Superior temporal gyrus (tissue), 1 donor: ENCODE measurements at regions not wholly inside any gene's neighbourhood (a gene's known extent, or its start where the extent isn't known, plus 50 kb on each side); places are given as distances from the start of the nearest gene placed in this dataset.
A peak's percentile ranks its signal among the peaks of the same experiment; 100 is the strongest.
"Not testable (repeated sequence)": the region's sequence is repeated elsewhere in the genome, so short reads cannot be mapped to it uniquely, and the experiment has no call there.

ENCODE experiments used
- DNase-seq: peaks from one replicate; pipeline ENCODE4 v3.0.0-alpha.2; 2016; ENCODE audit errors: extremely low spot score

DNA sequence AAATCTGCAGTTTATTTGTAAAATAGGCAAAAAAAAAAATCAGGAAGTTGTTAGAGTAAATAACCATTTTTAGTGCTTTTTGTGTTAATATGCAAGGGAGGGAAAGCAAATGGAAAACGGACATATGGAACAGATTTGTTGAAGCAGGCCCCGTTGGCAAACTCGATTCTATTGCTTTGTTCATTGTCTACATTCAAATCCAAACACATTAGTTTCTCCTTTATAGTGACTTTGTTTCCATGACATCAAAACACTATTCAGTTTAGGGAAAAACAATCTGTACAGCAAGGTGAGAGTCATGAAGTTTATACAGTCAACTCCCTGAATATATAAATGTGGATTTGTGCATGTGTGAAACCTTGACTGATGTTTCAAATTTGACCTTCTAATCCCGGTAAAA lies 142.2 kb downstream of the FAM47A start:
- DNase-seq = no peak

GRCh38 chrX:33987458-33987857 lies 144.7 kb downstream of the FAM47A start:
- DNase-seq = no peak

DNA sequence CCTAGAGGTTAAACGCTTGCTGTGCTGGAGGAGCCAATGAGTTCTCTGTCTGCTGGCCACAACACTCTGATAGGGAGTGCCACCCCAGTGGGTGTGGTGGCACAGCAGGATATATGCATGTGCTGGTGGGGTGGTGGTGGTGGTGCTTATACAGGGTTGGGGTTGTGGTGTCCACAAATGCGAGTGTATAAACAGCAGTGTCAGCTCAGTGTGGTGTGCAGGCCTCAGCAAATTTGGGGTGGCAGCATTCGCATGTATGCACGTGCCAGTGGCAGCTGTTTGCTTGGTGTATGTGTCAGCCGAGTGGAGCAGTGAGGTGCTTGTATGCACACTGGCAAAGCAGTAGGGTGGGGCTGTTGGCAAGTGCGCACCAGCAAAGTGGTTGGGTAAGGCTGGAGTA lies 157.4 kb downstream of the FAM47A start:
- no peak for DNase-seq

DNA sequence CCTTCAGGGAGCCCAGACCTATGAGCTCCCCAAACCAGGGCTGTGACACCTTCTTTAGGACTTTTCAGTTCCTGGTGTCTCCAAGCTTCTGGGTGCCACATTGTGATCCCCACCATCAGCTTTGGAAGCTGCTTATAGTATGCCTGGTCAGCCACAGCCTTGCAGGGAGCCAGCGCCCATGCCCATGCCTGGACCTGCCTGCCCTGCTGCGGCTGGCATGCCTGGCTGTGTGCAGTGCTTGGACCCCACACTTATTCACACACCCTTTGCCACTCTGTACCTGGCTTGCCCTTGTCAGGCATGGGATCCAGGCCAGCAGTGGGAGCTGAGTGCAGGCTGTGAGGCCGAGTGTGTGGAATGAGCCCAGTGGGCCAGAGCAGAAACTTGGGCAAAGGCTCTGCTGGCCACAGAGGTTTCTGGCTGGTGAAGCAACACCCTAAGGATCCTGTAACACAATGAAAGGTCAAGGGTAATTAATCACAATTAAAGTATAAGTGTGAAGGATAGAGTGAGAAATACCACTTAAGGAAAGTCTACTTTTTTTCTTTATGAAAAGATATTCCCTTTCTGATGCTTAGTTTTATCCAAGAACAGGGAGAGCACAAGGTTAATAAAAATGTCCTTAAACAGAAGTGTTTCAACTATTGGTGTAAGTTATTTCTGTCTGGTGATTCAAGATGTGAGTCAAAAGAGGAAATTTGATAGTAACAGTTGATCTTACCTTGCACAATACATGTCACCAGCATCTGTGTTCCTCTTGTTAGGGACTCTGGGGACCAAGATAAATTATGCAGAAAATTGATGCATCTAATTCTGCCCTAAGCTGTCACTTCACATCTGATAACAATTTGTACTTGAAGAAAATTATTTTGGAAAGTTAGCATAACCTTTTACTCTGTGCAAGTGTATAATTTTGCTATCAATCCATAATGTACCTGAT lies 161.8 kb downstream of the FAM47A start:
- DNase-seq = no peak

- no peak for DNase-seq
Observed at GRCh38 chrX:33969105-33969504, 163.0 kb downstream of the FAM47A start.

DNA sequence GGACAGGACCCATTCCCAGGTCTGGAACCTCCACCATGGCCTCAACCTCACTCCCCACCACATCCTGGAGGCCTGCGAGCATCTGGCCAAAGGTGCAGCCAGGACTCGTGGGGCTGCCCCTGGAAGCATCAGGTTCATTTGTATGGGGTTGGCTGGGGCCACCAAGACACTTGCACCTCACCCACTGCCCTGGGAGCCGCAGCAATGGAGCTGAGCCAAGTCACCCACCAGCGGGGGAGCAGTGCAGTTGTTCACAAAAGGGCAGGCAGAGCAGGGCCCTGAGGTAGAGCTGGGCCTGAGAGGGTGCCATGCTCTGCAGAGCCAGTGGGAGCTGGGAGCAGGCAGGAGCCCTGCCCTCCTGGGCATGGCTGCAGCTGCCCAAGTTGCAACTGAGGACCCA lies 163.5 kb downstream of the FAM47A start:
- no peak for DNase-seq

DNA sequence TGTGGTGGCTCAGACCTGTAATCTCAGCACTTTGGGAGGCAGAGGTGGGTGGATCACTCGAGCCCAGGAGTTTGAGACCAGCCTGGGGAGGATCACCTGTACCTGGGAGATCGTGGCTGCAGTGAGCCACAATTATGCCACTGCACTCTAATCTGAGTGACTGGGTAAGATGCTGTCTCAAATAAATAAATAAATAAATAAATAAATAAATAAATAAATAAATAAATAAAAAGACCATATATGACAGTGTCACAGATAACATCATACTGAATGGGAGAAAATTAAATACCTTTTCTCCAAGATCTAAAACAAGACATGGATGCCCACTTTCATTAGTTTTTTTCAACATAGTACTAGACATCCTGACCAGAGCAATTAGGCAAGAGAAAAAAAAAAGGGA lies 182.8 kb downstream of the FAM47A start:
- no peak for DNase-seq

DNA sequence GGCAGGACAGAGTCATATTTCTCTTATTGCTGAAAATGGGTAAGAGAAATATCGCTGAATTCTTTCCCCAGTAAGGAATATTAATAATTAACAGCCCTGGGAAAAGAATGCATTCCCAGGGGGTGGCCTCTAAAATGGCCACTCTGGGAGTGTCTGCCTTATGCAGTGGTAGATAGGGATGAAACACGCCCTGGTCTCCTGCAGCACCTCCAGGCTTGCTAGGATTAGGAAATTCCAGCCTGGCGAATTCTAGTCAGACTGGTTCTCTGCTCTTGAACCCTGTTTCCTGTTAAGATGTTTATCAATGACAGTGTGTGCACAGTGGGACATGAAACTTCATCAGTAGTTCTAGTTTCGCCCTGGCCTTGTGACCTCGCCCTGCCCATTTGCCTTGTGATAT lies 205.9 kb downstream of the FAM47A start:
- DNase-seq = not testable (repeated sequence)

DNA sequence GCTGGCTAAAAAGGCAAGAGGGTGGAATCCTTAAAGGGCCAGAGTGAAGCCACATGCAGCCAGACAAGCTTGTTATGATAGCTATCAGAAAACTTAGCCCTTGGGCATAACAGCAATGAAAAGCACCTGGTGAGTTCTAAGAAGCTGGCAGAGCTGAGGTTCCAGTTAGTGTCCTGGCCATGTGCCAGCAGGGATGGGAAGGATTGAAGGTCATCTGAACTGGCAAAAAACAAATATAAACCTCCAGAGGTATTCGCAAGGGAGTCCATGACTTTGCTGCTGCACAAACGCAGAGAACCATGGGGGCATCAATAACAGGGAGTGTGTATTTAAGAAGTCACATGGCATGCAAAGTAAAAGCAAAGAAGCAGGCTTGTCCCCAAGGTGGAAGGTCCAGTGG lies 208.9 kb downstream of the FAM47A start:
- no peak for DNase-seq

DNA sequence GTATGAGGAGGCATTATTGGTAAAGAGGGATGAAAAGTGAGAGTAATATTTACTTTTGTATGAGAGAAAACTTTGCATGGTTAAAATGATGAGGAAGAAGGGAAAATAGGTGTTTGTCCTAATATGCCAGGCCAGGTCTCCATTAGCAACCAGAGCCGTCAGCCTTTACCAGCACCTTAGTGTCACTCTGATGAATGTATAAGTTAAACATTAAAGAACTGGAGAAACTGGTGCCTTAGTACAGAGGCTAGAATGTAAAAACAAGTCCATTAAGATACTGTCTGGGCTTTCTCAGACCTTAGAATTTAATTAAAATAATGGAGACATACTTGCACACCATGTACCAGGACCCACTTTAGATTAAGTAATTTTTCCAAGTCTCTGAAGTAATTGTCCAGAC lies 222.3 kb downstream of the FAM47A start:
- DNase-seq = no peak

DNA sequence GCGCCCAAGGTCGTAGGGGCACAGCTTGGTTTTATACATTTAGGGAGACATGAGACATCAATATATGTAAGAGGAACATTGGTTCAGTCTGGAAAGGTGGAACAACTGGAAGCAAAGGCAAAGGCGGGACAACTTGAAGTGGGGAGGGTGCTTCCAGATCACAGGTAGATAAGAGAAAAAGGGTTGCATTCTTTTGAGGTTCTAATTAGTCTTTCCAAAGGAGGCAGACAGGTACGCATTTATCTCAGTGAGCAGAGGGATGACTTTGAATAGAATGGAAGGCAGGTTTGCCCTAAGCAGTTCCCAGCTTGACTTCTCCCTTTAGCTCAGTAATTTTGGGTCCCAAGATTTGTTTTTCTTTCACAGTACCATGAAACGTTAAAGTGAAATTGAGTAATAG lies 223.2 kb downstream of the FAM47A start:
- DNase-seq = no peak

DNA sequence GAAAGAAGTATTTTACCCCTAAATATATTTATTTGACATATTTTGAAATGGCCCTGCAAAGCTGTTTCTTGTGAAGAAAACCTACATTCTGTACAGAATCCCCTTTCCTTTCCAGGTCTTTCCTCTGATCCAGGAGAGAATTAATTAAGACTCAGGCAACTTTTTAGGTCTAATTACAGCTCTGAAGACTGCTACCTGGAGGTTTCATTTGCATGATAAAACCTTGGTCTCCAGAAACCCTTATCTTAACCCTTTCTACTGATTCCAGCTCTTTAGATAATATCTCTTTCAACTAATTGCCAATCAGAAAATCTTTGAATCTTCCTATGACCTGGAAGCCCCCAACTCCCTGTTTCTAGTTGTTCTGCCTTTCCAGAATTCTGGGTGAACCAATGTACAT lies 224.0 kb downstream of the FAM47A start:
- no peak for DNase-seq

DNA sequence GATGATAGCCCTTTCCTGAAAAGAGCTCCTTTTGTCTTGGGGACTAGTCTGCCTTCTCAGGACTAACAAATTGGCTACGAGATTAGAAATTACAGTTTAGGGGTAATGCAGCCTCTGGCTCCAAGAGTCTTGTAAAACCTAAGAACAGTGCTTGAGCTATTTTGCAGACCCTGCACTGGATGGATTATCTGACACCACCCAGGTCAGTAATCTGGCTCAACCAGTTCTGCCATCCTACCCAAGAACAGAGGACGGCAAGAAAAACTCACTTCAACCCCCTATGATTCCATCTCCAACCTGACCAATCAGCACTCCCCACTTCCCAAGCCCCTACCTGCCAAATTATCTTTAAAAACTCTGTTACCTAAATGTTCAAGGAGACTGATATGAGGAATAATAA lies 225.1 kb downstream of the FAM47A start:
- DNase-seq = no peak

GRCh38 chrX:33892670-33893069 lies 239.4 kb downstream of the FAM47A start:
- no peak for DNase-seq

DNA sequence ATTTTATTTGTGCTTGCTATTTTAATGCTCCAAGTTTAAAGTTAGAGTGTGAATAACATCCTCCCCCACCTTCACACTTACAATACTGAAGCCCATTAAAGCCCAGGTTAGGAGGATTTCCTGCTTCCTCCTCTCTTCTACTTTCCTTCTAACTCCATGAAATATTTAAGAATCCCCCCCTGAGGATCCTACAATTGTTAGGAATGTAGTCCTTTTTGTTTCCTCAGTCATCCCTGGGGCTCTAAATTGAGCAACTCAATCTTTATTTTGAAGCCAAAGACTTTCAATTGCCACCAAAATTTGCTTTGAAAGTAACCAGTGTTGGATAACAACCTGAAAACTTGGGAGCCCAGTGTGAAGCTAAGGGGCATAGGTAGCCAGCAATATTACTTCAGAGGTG lies 276.9 kb downstream of the FAM47A start:
- DNase-seq = no peak

- not testable (repeated sequence) for DNase-seq
Observed at GRCh38 chrX:33852146-33852545, 280.0 kb downstream of the FAM47A start.

DNA sequence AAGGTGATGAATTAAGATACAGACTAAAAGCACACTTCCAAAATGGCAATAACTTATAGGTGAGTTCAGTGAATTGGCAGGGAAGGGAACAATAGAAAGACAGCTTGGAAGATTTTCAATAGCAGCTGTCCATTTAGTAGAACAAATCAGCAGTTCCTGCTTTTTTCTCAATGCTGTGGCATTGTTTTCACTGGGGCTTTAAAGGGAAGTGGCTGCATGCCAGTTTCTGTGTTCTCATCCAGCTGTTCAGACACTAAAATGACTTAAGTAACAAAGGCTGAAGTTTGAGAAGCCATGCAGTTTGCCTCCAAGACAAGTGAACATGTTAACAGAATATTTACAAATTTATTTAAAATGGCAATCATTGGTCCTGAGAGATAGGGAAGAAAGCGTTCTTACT lies 291.9 kb downstream of the FAM47A start:
- DNase-seq = peak; percentile 29

DNA sequence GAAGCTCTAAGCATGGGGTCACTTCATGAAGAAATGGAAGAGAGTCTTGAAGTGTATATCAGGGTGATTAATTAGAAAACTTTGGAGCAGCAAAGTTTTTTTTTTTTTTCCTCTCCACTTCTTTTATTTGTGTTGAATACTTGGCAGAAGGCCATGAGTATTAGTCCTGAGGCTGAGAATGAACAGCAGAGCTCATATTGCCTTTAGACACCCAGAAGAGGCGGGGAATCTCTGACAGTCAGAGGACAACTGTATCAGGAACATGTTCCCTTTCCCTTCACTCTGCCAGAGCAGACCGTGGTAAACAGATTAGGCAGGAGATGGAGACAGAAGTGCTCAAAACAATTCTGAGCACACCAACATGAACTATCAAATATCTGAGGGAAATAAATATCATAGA lies 300.9 kb downstream of the FAM47A start:
- no peak for DNase-seq

DNA sequence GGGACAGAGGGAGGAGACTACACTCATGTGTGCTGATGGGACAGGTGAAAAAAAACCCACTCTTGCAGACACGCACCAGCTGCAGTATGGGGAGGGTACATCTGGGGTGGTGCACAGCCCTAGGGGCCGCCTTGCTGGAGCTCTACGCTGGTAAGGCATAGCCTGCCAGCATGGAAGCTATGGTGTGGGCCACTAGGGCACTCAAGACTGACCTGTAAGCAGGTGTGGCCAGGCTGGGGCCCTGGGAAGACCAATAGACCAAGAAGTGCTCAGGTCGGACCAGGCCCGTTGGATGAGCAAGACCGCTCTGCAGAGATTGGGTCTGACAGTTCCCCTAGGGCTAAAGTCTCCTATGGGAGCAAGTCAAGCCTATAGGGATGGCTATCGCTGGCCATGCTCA lies 314.8 kb downstream of the FAM47A start:
- no peak for DNase-seq

DNA sequence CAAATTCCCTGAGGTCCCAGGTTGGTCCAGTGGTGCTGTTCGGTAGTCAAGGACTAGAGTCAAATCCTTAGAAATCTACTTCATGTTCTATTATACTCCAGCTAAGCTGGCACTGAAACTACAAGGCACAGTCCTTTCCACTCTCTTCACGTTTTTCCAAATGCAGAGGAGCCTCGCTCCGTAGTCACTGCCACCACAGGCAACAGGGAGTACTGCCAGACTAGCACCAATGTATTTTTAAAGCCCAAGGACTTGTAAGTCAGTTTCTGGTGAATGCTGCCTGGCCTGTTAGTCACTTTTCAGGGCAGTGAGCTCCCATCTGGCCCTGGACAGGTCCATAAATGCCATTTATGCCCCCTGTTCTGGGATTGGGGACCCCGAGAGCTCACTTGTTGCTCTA lies 323.5 kb downstream of the FAM47A start:
- DNase-seq = no peak

DNA sequence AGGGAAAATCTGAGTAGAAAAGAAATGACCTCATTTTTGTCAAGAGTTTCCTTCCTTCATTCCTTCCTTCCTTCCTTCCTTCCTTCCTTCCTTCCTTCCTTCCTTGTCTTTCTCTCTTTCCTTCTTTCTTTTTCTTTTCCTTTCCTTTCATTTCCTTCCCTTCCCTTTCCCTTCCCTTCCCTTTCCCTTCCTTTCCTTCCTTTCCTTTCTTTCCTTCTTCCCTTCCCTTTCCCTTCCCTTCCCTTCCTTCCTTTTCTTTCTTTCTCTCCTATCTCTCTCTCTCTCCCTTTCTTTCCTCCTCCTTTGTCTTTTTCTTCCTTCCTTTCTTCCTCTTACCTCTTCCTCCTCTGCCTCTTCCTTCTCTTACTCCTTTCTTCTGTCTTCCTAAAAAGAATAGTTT lies 347.6 kb downstream of the FAM47A start:
- no peak for DNase-seq

GRCh38 chrX:33741807-33742206 lies 390.3 kb downstream of the FAM47A start:
- no peak for DNase-seq

GRCh38 chrX:33735182-33735581 lies 396.9 kb downstream of the FAM47A start:
- DNase-seq = no peak
